Transverse colon (tissue), 4 donors: ENCODE measurements at regions not wholly inside any gene's neighbourhood (a gene's known extent, or its start where the extent isn't known, plus 50 kb on each side); places are given as distances from the start of the nearest gene placed in this dataset.

Source experiments
- DNase-seq: peaks from one replicate; pipeline ENCODE4 v3.0.0-alpha.2; 2019
- H3K27ac ChIP-seq, 4 donors: fragments of 200-600 bp; sonication (generic); 2 replicates each; pipeline ENCODE4 v1.5.1; 2016 to 2018; ENCODE audit warnings: inconsistent platforms in 4 of 4
- H3K27me3 ChIP-seq: fragments of 200-600 bp; sonication (generic); 2 replicates; pipeline ENCODE4 v1.5.1; 2017; ENCODE audit warnings: inconsistent platforms
- H3K36me3 ChIP-seq, 4 donors: fragments of 200-600 bp; sonication (generic); 2 replicates each; pipeline ENCODE4 v1.5.1; 2017 to 2019; ENCODE audit warnings: inconsistent platforms in 4 of 4
- H3K4me1 ChIP-seq, 4 donors: fragments of 200-600 bp; sonication (generic); 2 replicates each; pipeline ENCODE4 v1.5.1; 2017 to 2020; ENCODE audit warnings: inconsistent platforms in 4 of 4
- H3K4me3 ChIP-seq, 4 donors: fragments of 200-600 bp; sonication (generic); 1 replicate in 1 of 4; 2 replicates in 3 of 4; pipeline versions ENCODE4 v1.5.1 to v1.6.1; 2017 to 2019; ENCODE audit warnings: inconsistent platforms in 4 of 4
- H3K9me3 ChIP-seq, 2 donors: fragments of 200-600 bp; sonication (generic); 2 replicates each; pipeline ENCODE4 v1.5.1; 2017 to 2019; ENCODE audit warnings: inconsistent platforms in 2 of 2
- CTCF ChIP-seq, 5 experiments: fragments of 200-600 bp in 3 of 5; fragments of 450-650 bp in 2 of 5; sonication (generic) in 3 of 5; IDR thresholded peaks; 1 replicate in 2 of 5; 2 replicates in 3 of 5; pipeline ENCODE4 v1.5.1; 2016 to 2017; ENCODE audit warnings: antibody characterized with exemption in 5 of 5, inconsistent platforms in 3 of 5, mild to moderate bottlenecking in 2 of 5, moderate library complexity in 1 of 5
- EP300 ChIP-seq: sonication (generic); formaldehyde crosslinking; IDR thresholded peaks from one replicate; pipeline ENCODE4 v1.6.1; 2017; ENCODE audit warnings: antibody characterized with exemption, low read depth
- POLR2A ChIP-seq: fragments of 450-650 bp; IDR thresholded peaks from one replicate; pipeline ENCODE4 v1.6.1; 2016; ENCODE audit warnings: antibody characterized with exemption, mild to moderate bottlenecking, moderate library complexity
- POLR2AphosphoS5 ChIP-seq, 3 donors: sonication (generic); formaldehyde crosslinking; IDR thresholded peaks; one replicate each; pipeline ENCODE4 v1.6.1; 2016; ENCODE audit warnings: antibody characterized with exemption in 3 of 3
- WGBS, 2 donors: methylation state at CpG; one replicate each; pipeline ENCODE4 v1.1.5; 2018; ENCODE audit warnings: low coverage in 1 of 2; 5-methylcytosine and 5-hydroxymethylcytosine counted together
- in situ Hi-C, 4 donors: fragments of 200-750 bp; cut with MboI; loops; one replicate each; pipeline versions ENCODE4 v1.15.0 to v1.15.1; 2017; ENCODE audit warnings: low sequenced_read_pairs in 3 of 4, low pct_ligation_motif_present in 1 of 4, low pct_unique_long_range_greater_than_20kb in 1 of 4
- intact Hi-C: fragments of 100-400 bp; cut with DNase I; formaldehyde crosslinking; loops from one replicate; pipeline ENCODE4 v1.15.1; 2023; ENCODE audit warnings: low total_unique reads

- no peaks in the 10 kb centered on the region for H3K9me3 ChIP-seq
- intact Hi-C loops = loop anchor here (5.0 kb wide), 1 partner anchor 1646 kb away; no protein-coding TSS in a partner anchor
- H3K36me3 ChIP-seq = no peaks in the 10 kb centered on the region
- no peak for DNase-seq
- H3K27me3 ChIP-seq = no peaks in the 10 kb centered on the region
- TF ChIP-seq CTCF (IDR thresholded peaks at IDR 0.05) (no peak), EP300 (no peak), POLR2AphosphoS5 (IDR thresholded peaks at IDR 0.05) (no peak)
- in situ Hi-C loops = loop anchor here in 2 of 4 donors (10.0 to 25.0 kb wide), 2 partner anchors 394 to 401 kb away; no protein-coding TSS in a partner anchor
- 86 to 92% methylated on average over 6 of the region's 6 CpGs for WGBS, 2 donors
- H3K4me3 ChIP-seq = no peak overlapping the region
- H3K4me1 ChIP-seq = peaks cover 0 to 22% (median 2%) of the 10 kb centered on the region in 4 donors
- no peak overlapping the region for H3K27ac ChIP-seq
Measured at GRCh38 chr14:34238610-34239009, 223.4 kb downstream of the SPTSSA start.

GRCh38 chr14:34237677-34238076, 224.4 kb downstream of the SPTSSA start:
- 89 to 91% methylated on average over 1 to 2 of the region's 2 CpGs for WGBS, 2 donors
- Histone ChIP-seq H3K4me3 (no peak overlapping the region), H3K27me3 (no peaks in the 10 kb centered on the region), H3K9me3 (no peaks in the 10 kb centered on the region), H3K4me1 (peaks cover 0 to 25% (median 11%) of the 10 kb centered on the region in 4 donors), H3K27ac (peak overlapping the region in 1 of 4 donors; percentile 28), H3K36me3 (no peaks in the 10 kb centered on the region)
- TF ChIP-seq POLR2AphosphoS5 (IDR thresholded peaks at IDR 0.05) = no peak
- TF ChIP-seq CTCF (IDR thresholded peaks at IDR 0.05) = no peak
- TF ChIP-seq EP300 = no peak
- no peak for TF ChIP-seq POLR2A
- intact Hi-C loops = loop anchor here (5.0 kb wide), 1 partner anchor 1645 kb away; no protein-coding TSS in a partner anchor
- no peak for DNase-seq
- in situ Hi-C loops = loop anchor here in 2 of 4 donors (10.0 to 25.0 kb wide), 2 partner anchors 393 to 400 kb away; no protein-coding TSS in a partner anchor

- TF ChIP-seq POLR2AphosphoS5 (IDR thresholded peaks at IDR 0.05) (no peak), CTCF (IDR thresholded peaks at IDR 0.05) (no peak), EP300 (no peak), POLR2A (no peak)
- H3K36me3 ChIP-seq = no peaks in the 10 kb centered on the region
- in situ Hi-C loops (loop anchor here in 2 of 4 donors (10.0 to 25.0 kb wide), 2 partner anchors 392 to 400 kb away; no protein-coding TSS in a partner anchor), intact Hi-C loops (loop anchor here (5.0 kb wide), 1 partner anchor 1645 kb away; no protein-coding TSS in a partner anchor)
- WGBS, 2 donors = 41 to 44% methylated on average over 1 of the region's 1 CpG
- no peak for DNase-seq
- no peak overlapping the region for H3K4me3 ChIP-seq
- no peaks in the 10 kb centered on the region for H3K9me3 ChIP-seq
- H3K27me3 ChIP-seq = no peaks in the 10 kb centered on the region
- peaks cover 0 to 31% (median 16%) of the 10 kb centered on the region in 4 donors for H3K4me1 ChIP-seq
- peak overlapping the region in 2 of 4 donors; percentile 28 to 52 for H3K27ac ChIP-seq
Measured at GRCh38 chr14:34237081-34237480, 225.0 kb downstream of the SPTSSA start.

GRCh38 chr14:34235643-34236300, 226.3 kb downstream of the SPTSSA start:
- intact Hi-C loops = loop anchor here (5.0 kb wide), 1 partner anchor 1643 kb away; no protein-coding TSS in a partner anchor
- no peak for DNase-seq
- Histone ChIP-seq H3K4me3 (no peak overlapping the region), H3K27ac (peak overlapping the region in 3 of 4 donors; percentile 28 to 52 (median 32)), H3K27me3 (no peaks in the 10 kb centered on the region), H3K9me3 (no peaks in the 10 kb centered on the region), H3K36me3 (no peaks in the 10 kb centered on the region), H3K4me1 (peaks cover 0 to 43% (median 23%) of the 10 kb centered on the region in 4 donors)
- 33 to 56% methylated on average over 2 to 5 of the region's 5 CpGs for WGBS, 2 donors
- in situ Hi-C loops = loop anchor here in 2 of 4 donors (10.0 to 25.0 kb wide), 2 partner anchors 391 to 398 kb away; no protein-coding TSS in a partner anchor
- TF ChIP-seq POLR2AphosphoS5 (IDR thresholded peaks at IDR 0.05) (peak in 1 of 3 donors; percentile 27), POLR2A (no peak), EP300 (peak; percentile 60)
